Loucy (cell line): ENCODE measurements at regions not wholly inside any gene's neighbourhood (a gene's known extent, or its start where the extent isn't known, plus 50 kb on each side); places are given as distances from the start of the nearest gene placed in this dataset.

Experiments used
- H2AFZ ChIP-seq: fragments of 200-600 bp; sonication (generic); 2 replicates; pipeline ENCODE4 v1.6.0; 2016; ENCODE audit warnings: antibody characterized with exemption, mild to moderate bottlenecking, low read length, moderate library complexity
- H3F3A ChIP-seq: fragments of 200-600 bp; 2 replicates; pipeline ENCODE4 v1.6.0; 2016; ENCODE audit warnings: antibody characterized with exemption, low read depth, mild to moderate bottlenecking
- H3K27me3 ChIP-seq: fragments of 200-600 bp; sonication (generic); 2 replicates; pipeline ENCODE4 v1.6.1; 2014; ENCODE audit warnings: low read length, mild to moderate bottlenecking; ENCODE audit not compliant: insufficient read depth, poor library complexity, severe bottlenecking
- H3K36me3 ChIP-seq: fragments of 200-600 bp; sonication (generic); 2 replicates; pipeline ENCODE4 v1.6.1; 2016; ENCODE audit warnings: low read length; ENCODE audit not compliant: insufficient read depth
- H3K4me1 ChIP-seq: fragments of 200-600 bp; sonication (generic); 2 replicates; pipeline ENCODE4 v1.5.1; 2014; ENCODE audit warnings: low read length, mild to moderate bottlenecking; ENCODE audit not compliant: insufficient read depth, poor library complexity, severe bottlenecking
- H3K4me2 ChIP-seq: fragments of 200-600 bp; sonication (generic); 2 replicates; pipeline ENCODE4 v1.6.0; 2014; ENCODE audit warnings: antibody characterized with exemption, low read length, low read depth, mild to moderate bottlenecking; ENCODE audit not compliant: poor library complexity, severe bottlenecking
- H3K4me3 ChIP-seq: fragments of 200-600 bp; sonication (generic); 2 replicates; pipeline ENCODE4 v1.5.1; 2014; ENCODE audit warnings: low read length, mild to moderate bottlenecking, mixed read lengths; ENCODE audit not compliant: poor library complexity, severe bottlenecking
- H3K79me2 ChIP-seq: fragments of 200-600 bp; sonication (generic); 2 replicates; pipeline ENCODE4 v1.6.1; 2014; ENCODE audit warnings: low read length; ENCODE audit not compliant: insufficient read depth
- H3K9ac ChIP-seq: fragments of 200-600 bp; sonication (generic); 2 replicates; pipeline ENCODE4 v1.6.0; 2014; ENCODE audit warnings: mild to moderate bottlenecking, low read depth, low read length, moderate library complexity; ENCODE audit not compliant: poor library complexity, severe bottlenecking
- H3K9me2 ChIP-seq: fragments of 200-600 bp; sonication (generic); replicated peaks from 2 replicates; pipeline ENCODE4 v1.6.1; 2016; ENCODE audit warnings: low read depth, low read length, mixed read lengths
- H3K9me3 ChIP-seq: fragments of 200-600 bp; sonication (generic); 2 replicates; pipeline ENCODE4 v1.6.1; 2014; ENCODE audit warnings: mild to moderate bottlenecking, antibody characterized with exemption, low read length, low read depth; ENCODE audit not compliant: insufficient read depth
- H4K20me1 ChIP-seq: fragments of 200-600 bp; sonication (generic); 2 replicates; pipeline ENCODE4 v1.6.0; 2014; ENCODE audit warnings: antibody characterized with exemption, low read length, mild to moderate bottlenecking; ENCODE audit not compliant: insufficient read depth, poor library complexity, severe bottlenecking
- CTCF ChIP-seq: fragments of 200-600 bp; sonication (generic); conservative IDR thresholded peaks from 2 replicates; pipeline ENCODE4 v1.5.1; 2014; ENCODE audit warnings: mild to moderate bottlenecking, antibody characterized with exemption, low read length
- EZH2phosphoT487 ChIP-seq: fragments of 200-600 bp; IDR thresholded peaks from 2 replicates; pipeline ENCODE4 v1.6.1; 2018; ENCODE audit warnings: antibody characterized with exemption, mild to moderate bottlenecking, moderate library complexity, borderline replicate concordance

GRCh38 chr1:115173151-115173550 is 83.8 kb upstream of the TSPAN2 start:
- no peaks in the 10 kb centered on the region for H3K79me2 ChIP-seq
- no peaks in the 10 kb centered on the region for H3K9me3 ChIP-seq
- no peaks in the 10 kb centered on the region for H4K20me1 ChIP-seq
- H3K4me3 ChIP-seq = no peak overlapping the region
- no peaks in the 10 kb centered on the region for H3F3A ChIP-seq
- H3K36me3 ChIP-seq = no peaks in the 10 kb centered on the region
- TF ChIP-seq CTCF (no peak), EZH2phosphoT487 (no peak)
- H3K9ac ChIP-seq = no peak overlapping the region
- H3K4me1 ChIP-seq = no peaks in the 10 kb centered on the region
- no peaks in the 10 kb centered on the region for H3K9me2 ChIP-seq
- no peaks in the 10 kb centered on the region for H3K27me3 ChIP-seq
- H2AFZ ChIP-seq = no peak overlapping the region
- H3K4me2 ChIP-seq = no peak overlapping the region

- Histone ChIP-seq H3K9me2 (no peaks in the 10 kb centered on the region), H3K79me2 (no peaks in the 10 kb centered on the region), H3K9me3 (no peaks in the 10 kb centered on the region), H3K9ac (no peak overlapping the region), H2AFZ (no peak overlapping the region), H3K36me3 (no peaks in the 10 kb centered on the region), H4K20me1 (no peaks in the 10 kb centered on the region), H3F3A (no peaks in the 10 kb centered on the region), H3K4me2 (no peak overlapping the region), H3K27me3 (no peaks in the 10 kb centered on the region), H3K4me1 (no peaks in the 10 kb centered on the region), H3K4me3 (no peak overlapping the region)
- no peak for TF ChIP-seq CTCF
- no peak for TF ChIP-seq EZH2phosphoT487
Measured at GRCh38 chr1:115172270-115172669, 83.0 kb upstream of the TSPAN2 start.

- Histone ChIP-seq H3K4me2 (no peak overlapping the region), H3K9ac (no peak overlapping the region), H3K27me3 (no peaks in the 10 kb centered on the region), H3K79me2 (no peaks in the 10 kb centered on the region), H3K4me3 (no peak overlapping the region), H2AFZ (no peak overlapping the region), H3K4me1 (no peaks in the 10 kb centered on the region), H3F3A (no peaks in the 10 kb centered on the region), H3K9me2 (no peaks in the 10 kb centered on the region), H4K20me1 (no peaks in the 10 kb centered on the region), H3K36me3 (no peaks in the 10 kb centered on the region), H3K9me3 (no peaks in the 10 kb centered on the region)
- TF ChIP-seq EZH2phosphoT487 (no peak), CTCF (no peak)
Measured at GRCh38 chr1:115170961-115171392, 81.7 kb upstream of the TSPAN2 start.
